Coronary artery (tissue), 2 donors: ENCODE measurements at regions not wholly inside any gene's neighbourhood (a gene's known extent, or its start where the extent isn't known, plus 50 kb on each side); places are given as distances from the start of the nearest gene placed in this dataset.

ENCODE experiments used
- DNase-seq: peaks from one replicate; pipeline ENCODE4 v3.0.0-alpha.2; 2017; ENCODE audit warnings: low spot score
- H3K27ac ChIP-seq, 2 donors: fragments of 200-600 bp; sonication (generic); one replicate each; pipeline ENCODE4 v1.5.1; 2016 to 2019
- H3K4me3 ChIP-seq: fragments of 200-600 bp; sonication (generic); 2 replicates; pipeline ENCODE4 v1.5.1; 2016; ENCODE audit warnings: mild to moderate bottlenecking, moderate library complexity
- TF ChIP-seq, protein P1 (sequence below): fragments of 200-600 bp; sonication (generic); IDR thresholded peaks from one replicate; pipeline ENCODE4 v1.5.1; 2019; ENCODE audit warnings: antibody characterized with exemption

DNA sequence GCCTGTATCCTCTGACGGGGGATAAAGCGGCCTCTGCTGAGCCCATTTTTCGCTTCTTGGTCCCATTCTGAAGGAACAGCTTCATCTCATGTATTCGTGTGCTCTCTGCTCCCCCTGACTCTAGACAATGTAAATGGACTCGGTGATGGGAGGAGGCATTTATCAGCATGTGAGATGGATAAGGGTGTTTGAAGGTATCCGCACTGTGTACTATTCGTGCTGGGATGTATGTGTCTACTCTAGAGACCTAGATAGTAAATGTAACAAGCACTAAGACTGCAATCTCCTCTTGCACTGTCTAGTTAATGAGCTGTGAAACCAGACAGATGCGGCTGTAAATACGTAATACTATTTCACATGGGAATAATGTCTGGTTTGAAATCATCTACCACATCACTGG lies 134.6 kb upstream of the ARGLU1 start:
- TF ChIP-seq, protein P1, sequence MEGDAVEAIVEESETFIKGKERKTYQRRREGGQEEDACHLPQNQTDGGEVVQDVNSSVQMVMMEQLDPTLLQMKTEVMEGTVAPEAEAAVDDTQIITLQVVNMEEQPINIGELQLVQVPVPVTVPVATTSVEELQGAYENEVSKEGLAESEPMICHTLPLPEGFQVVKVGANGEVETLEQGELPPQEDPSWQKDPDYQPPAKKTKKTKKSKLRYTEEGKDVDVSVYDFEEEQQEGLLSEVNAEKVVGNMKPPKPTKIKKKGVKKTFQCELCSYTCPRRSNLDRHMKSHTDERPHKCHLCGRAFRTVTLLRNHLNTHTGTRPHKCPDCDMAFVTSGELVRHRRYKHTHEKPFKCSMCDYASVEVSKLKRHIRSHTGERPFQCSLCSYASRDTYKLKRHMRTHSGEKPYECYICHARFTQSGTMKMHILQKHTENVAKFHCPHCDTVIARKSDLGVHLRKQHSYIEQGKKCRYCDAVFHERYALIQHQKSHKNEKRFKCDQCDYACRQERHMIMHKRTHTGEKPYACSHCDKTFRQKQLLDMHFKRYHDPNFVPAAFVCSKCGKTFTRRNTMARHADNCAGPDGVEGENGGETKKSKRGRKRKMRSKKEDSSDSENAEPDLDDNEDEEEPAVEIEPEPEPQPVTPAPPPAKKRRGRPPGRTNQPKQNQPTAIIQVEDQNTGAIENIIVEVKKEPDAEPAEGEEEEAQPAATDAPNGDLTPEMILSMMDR = no peak
- H3K27ac ChIP-seq = peak overlapping the region in 1 of 2 donors; percentile 22
- DNase-seq = no peak
- no peak overlapping the region for H3K4me3 ChIP-seq

DNA sequence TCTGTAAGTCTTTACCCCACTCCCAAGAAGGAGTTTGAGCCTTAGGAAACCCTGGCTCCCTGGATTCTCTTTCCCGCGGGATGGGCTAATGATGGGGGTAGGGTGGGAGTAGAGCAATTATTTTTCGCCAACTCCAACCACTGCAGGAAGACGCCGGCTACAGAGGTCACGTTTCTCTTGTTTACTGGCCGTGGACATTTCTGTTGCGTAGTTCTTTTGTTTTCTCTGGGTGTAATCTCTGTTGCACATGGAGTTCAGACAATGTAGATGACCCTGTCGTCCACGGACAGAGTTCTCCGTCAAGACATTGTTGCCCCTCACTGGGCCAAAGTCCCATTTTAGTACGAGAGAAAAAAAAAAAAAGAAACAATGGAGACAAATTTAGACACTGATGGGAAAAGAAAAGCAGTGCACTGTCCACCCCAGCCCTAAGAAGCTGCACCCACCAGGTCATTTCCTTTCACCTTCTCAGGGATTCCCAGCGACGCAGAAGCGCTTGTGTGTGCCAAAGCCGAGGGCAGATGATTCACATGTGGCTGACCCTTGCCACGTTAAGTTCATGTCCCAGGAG lies 133.9 kb upstream of the ARGLU1 start:
- DNase-seq = no peak
- H3K27ac ChIP-seq = no peak overlapping the region
- H3K4me3 ChIP-seq = no peak overlapping the region

GRCh38 chr13:106700439-106700838 lies 132.5 kb upstream of the ARGLU1 start:
- Histone ChIP-seq H3K4me3 (no peak overlapping the region), H3K27ac (no peak overlapping the region)
- no peak for DNase-seq
- TF ChIP-seq, protein P1 = no peak

More for the DNA sequence above, 133.9 kb upstream of the ARGLU1 start:
- TF ChIP-seq, protein P1 = no peak

DNA sequence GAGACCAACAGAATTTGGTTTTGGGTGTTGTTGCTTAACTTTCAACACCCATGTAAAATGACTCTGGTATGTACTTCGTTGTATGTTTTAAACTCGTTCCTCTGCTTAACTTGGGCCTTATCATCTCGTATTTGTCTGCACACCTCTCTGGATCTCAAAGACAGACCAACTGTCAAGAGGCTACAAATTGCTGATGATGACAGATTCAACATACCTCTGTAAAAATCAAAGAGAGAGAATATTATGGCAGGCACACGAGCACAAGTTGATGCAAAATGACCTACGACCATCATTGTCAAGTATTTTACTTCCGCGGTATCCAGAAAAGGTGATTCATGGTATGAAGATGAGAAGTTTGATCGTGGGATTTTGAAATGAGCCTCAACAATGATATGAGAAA lies 132.1 kb upstream of the ARGLU1 start:
- DNase-seq = no peak
- TF ChIP-seq, protein P1 = no peak
- no peak overlapping the region for H3K27ac ChIP-seq
- no peak overlapping the region for H3K4me3 ChIP-seq

DNA sequence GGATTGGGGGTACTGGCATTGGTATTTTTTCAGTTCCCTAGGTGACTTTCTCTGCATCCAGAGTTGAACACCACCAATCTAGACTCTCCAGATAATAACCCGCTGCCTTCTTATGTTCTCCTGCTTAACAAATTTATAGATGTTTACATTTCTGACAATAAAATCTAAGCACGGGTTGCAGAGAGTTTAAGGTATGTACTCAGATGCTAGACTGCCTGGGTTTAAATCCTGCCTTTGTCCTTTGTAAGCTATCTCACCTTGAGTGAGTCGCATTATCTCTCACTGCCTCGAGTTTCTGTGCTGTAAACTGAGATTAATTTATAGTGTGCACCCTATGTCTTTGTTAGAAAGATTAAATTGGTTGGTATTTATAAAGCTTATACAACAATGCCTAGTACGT lies 131.4 kb upstream of the ARGLU1 start:
- DNase-seq = no peak
- TF ChIP-seq, protein P1 = no peak
- Histone ChIP-seq H3K4me3 (no peak overlapping the region), H3K27ac (no peak overlapping the region)

DNA sequence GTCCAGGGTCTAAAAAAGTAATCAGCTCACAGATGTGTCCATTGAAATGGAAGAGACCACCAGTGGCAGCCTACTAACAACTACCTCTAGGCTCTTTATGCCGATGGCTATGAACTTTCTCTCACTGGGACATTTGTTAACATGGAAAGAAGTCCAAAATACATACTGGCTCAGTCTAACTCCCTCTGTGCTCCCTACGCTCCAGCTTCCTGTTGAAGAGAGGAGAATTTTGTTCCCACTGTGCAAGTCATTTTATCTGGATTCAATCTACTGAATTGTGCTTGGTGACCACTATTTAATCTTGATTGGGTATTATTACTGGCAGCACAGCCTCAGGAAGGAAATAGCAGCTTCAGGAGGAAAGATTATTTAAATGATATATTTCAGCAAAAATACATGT lies 128.8 kb upstream of the ARGLU1 start:
- Histone ChIP-seq H3K4me3 (no peak overlapping the region), H3K27ac (no peak overlapping the region)
- TF ChIP-seq, protein P1 = no peak
- DNase-seq = no peak

DNA sequence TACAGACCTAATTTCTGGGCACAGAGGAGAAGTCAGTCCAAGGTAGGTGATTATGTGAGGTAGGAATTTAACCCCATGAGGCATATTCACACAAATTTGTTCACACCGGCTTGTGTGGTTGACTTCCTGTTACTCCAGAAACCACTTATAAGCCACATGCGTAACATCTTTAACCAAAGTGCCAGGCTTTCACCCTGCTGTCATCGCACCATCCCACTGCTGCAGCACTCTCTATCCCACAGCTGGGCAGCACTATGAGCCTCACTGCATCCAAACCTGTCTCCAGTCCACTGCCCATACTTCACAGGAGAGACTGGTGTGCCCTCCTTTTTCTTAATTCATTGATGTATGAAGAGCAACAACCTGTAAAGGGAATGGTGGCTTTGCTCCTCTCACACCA lies 128.2 kb upstream of the ARGLU1 start:
- no peak overlapping the region for H3K27ac ChIP-seq
- no peak overlapping the region for H3K4me3 ChIP-seq
- no peak for DNase-seq
- TF ChIP-seq, protein P1 = no peak
